ENCODE measurements at regions not wholly inside any gene's neighbourhood (a gene's known extent, or its start where the extent isn't known, plus 50 kb on each side); places are given as distances from the start of the nearest gene placed in this dataset.
"Not testable (repeated sequence)": the region's sequence is repeated elsewhere in the genome, so short reads cannot be mapped to it uniquely, and the experiment has no call there.

DNA sequence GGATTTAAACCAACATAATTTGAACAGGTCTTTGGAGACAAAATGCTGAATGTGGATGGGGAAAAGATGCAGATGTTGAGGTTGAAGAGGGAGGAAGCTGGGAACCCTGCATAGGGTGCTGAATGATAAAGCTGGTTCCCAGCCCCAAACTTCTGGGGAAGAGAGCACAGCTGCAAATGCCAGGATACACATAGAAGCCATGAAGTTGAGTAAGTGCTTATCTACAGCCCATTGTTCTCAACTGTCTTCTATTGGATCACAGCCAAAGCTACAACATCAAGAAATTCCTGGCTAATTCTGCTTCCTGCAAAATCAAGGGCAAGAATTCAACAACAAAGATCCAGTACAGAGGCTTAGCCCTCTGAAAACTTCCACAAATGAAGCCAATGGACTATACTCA is 779.8 kb downstream of the PRIM2 start:
- ATAC-seq, result not testable (repeated sequence)

DNA sequence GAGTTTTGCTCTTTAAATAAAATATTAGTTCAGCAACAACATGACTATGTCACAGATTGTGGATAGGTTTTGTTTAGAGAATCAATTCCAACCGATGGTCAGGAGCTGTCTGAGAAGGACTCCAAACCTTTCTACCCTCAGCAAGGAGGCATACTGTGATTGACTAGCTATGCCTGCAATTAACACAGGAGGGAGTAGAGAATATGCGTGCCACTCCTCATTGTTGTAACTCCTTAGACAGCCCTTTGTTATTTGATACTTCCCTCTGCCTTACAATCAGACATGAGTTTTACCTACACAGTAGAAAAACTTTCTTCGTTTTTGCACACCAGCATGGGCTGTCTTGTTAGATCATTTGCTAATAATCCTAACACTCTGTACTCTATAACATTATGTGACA is 796.5 kb downstream of the PRIM2 start:
- ATAC-seq, result no peak

DNA sequence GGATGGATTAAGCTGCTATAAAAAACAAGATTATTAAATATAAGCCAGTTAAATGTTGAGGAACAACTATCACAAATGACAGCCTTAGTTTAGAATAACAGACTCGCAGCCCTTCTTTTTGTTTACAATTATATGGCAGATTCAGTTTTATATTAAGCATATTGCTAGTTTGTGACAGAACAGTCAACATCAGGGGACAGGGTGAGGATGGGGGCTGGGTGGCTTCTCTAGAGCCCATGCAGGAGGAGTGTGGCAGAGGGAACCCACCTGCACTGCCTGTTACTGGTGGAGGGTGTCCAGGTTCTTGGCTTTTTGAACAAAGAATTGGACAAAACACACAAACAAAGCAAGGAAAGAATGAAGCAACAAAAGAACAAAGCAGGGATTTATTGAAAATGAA is 799.7 kb downstream of the PRIM2 start:
- not testable (repeated sequence) for ATAC-seq

DNA sequence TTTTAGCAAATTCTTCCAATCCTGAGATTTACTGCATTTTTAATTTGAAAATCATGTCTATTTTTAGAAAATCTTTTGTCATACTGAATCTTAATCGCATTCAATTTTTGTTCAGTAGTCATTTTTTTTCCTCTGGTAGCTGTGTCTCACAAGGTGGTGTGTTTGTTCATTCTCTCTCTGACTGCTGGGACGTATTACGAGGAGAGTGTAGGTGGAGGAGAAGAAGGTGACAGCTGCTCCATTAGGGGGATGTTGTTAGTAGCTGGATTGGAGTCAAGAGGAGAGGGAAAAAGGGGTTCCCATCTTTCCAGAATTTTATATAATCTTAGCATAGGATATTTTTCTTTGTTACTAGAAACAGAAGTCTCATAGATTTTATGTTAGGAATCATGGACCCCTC is 804.2 kb downstream of the PRIM2 start:
- not testable (repeated sequence) for ATAC-seq

DNA sequence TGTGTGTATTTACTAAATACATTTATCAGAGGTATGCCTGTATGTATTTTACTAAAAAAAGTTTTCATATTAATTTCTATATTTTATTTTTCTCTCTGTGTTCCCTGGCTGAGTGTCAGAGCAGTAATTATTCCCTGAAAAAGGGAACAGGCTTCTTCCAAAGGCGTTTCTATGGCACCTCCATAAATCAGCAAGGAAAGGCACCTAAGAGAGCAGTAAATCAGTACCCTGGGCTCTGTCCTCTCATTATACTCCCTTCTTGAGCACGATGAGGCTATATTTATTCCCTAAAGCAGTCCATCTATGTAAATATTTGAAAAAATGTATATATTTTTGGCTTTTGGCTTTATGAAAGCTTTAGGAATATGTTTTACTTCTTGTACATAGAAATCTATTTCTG is 806.3 kb downstream of the PRIM2 start:
- not testable (repeated sequence) for ATAC-seq

DNA sequence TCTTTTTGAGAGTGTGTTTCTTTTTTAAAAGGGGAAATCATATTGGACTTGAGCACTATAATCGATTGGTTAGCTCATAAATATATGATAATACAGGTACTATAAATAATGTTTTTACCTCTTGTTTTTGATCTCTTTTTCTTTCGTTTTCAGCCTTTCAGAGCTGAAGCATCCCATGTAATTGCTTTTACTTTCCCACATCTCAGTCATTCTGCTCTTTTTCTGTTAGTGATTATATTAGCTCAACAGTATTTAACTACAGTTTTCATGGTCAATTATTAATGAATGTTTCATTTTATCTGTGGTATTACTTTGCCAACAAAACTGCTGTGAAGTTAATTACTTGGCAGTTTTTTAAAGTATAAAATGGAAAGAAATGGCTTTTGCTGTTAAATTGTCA is 811.1 kb downstream of the PRIM2 start:
- ATAC-seq, result not testable (repeated sequence)

DNA sequence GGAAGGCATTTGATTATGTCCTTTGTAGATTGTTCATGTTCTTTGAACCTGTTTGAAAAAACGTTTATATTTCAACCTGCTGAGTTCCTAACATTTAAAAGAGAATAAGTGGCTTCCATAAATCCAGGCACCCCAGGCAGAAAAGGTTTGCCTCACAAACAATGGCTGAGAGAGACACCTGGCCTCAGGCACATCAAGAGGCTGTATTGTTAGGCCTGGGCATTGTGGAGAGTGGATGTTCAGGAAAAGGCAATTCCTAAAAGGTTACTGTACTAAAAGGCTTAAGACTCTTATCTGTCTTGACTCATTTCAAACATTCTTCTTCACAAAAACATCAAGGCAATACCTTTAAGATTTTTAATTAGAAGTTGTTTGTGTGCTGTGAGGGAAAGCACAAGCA is 811.7 kb downstream of the PRIM2 start:
- not testable (repeated sequence) for ATAC-seq

DNA sequence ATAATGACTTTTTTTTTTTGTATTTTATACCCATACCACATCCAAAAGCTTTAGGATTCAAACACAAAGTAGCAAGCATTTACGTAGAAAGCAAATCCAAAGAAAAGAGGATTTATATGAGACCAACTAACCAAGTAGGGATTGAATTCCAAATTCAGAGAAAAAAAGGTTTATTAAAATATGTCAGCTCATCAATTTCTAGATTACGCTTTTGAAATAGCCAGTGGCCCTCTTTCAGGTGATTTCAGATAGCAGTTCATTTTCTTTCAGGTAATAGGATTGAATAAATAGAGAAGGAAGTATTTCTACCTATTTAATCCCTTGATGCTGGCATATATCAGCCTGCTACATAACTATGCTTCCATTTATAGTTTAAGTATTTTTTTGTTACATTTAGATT is 822.3 kb downstream of the PRIM2 start:
- not testable (repeated sequence) for ATAC-seq

DNA sequence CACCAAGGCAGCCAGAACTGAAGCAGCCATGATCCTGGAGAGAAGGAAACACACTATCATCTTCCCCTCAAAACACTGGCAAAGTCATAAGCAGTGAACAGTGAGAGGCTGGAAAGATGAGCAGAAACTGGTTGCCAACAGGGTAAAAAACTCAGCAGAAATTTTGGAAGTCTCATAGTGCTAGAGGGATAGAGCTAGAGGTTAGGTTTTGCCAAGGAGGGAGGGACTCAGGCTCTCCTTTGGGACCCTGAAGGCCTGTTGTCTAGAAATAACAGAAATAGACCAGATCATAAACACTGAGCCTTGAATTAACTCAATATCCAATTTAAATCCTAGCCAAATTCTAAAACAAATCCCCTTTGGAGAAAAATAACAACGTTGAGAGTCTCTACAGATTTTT is 853.6 kb downstream of the PRIM2 start:
- ATAC-seq, result not testable (repeated sequence)

DNA sequence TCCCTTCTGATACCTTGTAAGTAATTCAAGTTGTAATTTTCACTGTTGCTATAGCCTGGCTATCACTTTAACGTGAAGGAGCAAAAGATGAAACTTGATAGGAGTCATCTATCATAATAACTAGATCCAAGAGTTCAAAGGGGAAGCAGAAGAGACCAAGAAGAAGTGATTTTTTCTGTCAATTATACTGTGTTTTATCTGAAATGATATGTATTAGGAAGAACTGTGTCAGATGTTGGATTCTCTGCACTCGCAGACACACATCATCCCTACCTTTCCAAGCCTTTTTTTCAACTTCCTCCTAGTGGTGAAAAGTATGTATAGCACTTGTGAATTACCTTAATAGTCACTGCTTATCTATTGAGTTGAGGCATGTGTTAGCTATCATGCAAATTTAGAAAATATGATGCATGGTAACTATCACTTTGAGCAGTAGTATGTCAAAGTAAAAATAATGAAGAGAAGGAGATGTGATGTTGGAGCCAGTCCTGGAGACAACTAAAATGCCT is 864.2 kb downstream of the PRIM2 start:
- ATAC-seq, result peak; percentile 39

DNA sequence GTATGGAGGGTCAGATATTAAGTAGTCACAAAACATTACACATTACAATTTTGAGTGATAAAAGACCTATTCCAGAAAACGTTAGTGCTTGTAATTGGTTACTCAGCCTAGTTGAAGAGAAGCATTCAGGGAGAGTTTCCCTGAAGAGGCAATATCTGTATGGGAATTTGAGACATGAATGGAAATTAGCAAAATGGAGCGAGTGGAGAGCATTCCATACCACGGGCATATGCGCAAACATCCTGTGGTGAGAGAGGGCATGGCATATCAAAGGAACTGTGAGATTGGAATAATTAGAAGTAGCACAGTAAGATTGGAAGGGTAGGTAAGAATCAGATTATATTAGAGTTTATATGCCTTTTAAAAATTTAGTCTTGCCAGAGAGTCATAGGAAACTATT is 867.9 kb downstream of the PRIM2 start:
- ATAC-seq, result not testable (repeated sequence)

DNA sequence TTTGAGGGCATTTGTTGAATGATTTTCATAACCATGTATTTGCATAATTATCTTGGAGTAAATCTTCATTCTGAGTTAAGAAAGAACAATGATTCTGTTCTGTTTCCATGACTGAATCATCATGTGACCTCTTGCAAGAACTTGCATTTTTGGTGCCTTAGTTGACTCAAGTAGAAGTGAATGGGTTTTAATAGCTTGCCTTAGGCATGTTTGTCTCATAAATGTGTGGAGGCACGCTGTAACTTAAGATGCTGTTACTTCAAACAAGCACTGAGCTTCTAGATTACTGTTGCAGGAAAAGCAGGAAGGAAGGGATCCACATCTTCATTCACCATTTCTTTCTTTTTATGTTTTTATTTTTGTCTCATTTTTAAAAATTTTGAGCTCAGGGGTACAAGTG is 875.8 kb downstream of the PRIM2 start:
- ATAC-seq, result peak; percentile 68

DNA sequence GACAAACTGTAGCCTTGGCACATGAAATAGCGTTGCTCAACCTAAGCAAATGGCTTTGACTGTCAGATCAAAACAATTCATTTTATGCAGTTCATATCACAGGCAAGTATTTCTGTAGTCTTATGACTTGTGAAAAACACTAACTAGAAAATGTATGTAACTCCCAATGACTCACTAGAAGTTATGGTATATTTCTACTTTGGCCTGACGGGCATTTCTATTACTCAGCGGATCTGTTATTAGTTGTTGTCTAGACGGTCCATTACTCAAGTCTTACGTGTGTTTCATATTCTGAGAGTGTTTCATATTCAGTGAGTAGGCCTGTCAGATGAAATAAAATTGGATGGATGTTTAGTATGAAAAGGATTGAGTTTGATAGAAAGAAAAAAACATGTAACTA is 880.9 kb downstream of the PRIM2 start:
- ATAC-seq, result peak; percentile 97

DNA sequence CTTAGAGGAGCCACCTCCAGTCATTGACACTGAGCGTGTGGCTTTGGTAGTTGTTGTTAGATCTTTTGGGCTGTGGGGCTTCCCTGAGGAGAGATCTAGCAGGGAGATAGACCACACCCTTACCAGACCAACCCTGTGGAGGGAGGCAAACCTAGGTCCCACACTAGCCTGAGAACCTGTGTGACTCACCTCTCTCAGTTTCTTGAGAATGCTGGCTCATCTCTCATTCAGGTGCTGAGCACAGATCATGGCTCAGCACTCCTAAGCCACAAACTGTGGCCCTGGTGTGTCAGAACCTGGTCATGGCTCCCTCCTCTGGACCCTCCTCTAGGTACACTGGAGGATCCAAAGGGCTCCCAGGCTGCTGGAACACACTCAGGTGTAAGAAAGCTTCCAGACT is 919.7 kb downstream of the PRIM2 start:
- ATAC-seq, result not testable (repeated sequence)

DNA sequence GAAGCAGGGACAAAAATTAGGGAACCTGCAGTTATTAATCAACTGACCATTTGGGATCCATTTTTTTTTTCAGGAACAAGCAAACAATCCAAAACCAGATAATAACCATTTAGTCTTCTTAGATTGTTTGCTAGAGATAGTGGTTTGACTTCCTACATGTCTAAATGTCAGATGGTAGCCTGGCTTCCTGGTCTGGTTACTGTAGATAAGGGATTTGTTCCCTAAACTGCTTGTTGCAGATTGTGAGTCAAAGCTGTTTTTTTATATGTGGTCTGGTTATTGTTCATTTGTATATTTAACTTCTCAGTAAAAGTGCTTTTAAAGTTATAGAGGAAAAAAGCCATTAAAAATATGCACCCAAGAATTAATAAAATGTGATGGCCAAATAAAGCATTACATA is 921.0 kb downstream of the PRIM2 start:
- not testable (repeated sequence) for ATAC-seq

DNA sequence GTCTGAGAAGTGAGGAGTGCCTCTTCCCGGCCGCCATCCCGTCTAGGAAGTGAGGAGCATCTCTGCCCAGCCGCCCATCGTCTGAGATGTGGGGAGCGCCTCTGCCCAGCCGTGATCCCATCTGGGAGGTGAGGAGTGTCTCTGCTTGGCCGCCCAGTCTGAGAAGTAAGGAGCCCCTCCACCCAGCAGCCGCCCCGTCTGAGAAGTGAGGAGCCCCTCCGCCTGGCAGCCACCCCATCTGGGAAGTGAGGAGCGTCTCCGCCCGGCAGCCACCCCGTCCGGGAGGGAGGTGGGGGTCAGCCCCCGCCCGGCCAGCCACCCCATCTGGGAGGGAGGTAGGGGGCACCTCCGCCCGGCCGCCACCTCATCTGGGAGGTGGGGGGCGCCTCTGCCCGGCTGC is 940.2 kb downstream of the PRIM2 start:
- not testable (repeated sequence) for ATAC-seq

DNA sequence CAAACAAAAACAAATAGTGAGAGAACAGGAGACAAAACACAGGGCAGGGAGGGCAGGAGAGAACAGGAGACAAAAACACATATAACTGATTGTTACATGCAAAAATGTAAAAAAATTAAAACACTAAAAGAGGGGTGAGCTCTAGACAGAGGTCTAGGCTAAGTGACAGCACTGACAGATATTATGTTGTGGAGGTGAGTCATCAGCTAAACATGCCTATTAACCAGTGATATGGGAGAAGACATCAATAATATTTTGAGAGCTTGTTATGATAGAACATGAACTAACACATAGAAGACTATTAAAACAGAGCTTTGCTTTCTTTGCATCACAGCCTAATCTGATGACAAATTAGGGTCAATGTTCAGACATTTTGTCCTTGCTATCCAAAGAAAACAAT is 972.7 kb downstream of the PRIM2 start:
- no peak for ATAC-seq

DNA sequence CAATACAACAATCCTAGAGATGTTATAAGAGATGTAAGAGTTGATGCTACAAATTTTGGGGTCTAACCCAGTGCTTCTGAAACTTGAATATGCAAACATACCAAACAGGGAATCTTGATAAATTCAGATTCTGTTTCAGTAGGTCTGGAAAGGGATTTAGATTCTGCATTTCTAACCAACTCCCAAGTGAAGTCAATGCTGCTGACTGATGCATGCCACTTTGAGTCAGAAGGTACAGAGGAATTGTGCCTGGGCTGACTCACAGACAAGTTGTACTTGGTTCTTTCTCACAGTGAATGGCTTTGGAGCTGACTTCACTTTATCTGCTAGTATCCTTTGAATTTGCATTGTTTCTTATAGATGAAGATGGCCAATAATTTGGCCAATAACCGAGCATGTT is 973.9 kb downstream of the PRIM2 start:
- not testable (repeated sequence) for ATAC-seq

DNA sequence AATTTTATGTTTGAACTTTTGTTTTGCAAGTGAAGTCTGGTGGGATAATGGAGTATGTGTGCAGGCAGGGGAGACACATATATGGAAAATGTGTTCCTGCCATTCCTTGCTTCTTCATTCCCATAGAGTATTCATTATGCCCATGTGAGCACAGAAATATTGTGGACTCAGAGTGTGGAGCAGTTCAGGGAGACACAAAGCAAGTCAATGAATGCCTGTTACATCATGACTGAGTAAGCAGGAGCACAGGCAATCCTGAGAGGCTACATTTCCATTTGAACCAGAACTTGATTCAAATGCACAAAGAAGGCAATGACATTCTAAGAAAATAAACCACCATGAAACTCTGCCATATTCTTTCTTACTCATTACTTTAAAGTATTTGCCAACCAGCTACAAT is 990.5 kb downstream of the PRIM2 start:
- not testable (repeated sequence) for ATAC-seq

DNA sequence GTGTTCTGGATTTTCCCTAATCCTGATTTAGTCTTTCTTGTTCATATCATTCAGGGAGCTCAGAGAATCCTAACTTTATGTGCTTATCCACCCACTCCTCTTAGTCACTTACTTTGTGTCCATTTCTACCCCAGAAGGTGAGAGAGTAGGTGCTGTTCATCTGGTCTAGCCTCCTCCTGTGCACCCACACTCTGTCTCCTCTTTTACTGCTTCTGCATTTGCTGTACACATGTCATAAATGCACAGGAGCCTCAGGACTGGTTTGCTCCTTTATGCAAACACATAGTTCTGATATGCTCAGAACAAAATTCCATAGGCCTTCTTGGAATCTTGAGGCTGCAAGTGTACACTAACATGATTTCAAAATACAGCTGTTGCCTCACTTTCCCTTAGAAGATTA is 1014.7 kb downstream of the PRIM2 start:
- not testable (repeated sequence) for ATAC-seq

DNA sequence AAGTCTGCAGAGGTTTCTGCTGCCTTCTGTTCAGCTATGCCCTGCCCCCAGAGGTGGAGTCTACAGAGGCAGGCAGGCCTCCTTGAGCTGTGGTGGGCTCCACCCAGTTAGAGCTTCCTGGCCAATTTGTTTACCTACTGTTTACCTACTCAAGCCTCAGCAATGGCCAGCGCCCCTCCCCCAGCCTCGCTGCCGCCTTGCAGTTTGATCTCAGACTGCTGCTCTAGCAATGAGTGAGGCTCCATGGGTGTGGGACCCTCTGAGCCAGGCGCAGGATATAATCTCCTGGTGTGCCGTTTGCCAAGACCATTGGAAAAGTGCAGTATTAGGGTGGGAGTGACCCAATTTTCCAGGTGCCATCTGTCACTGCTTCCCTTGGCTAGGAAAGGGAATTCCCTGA is 1024.9 kb downstream of the PRIM2 start:
- not testable (repeated sequence) for ATAC-seq

DNA sequence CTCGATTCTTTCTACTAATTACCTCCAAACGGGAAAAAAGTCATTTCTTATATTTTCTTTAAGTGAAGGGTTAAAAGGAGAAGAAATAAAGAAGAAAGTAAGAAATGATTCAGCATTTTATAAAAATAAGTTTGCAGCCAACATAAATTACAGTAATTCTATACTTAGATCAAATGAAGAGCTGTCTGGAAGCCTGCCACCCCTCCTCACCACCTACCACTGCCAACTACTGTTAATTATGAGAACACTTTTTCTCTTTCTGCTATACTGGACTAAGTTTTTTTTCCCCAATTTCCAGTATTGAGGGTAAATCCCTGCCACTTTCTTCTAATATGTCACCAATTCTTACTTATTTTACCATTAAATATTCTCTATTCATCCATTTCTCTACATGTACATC is 1030.1 kb downstream of the PRIM2 start:
- ATAC-seq, result not testable (repeated sequence)

DNA sequence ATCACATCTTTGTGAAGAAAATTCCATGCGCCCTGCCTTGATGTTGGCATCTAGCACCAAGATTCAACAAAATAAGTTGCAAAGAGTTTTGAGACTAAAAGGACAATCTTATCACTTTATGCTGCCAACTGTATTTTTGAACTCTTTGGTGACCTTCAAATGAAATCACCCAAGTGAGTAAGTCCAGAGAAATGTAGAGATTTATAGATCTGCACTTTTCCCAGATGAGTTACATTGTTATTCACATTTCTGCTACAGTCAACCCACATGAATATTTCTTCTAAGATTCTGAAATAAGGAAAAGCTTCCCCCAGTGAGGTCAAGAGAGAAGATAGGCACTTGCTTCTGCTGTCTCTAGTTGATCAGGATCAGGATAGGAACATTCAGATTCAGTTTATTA is 1034.2 kb downstream of the PRIM2 start:
- not testable (repeated sequence) for ATAC-seq

DNA sequence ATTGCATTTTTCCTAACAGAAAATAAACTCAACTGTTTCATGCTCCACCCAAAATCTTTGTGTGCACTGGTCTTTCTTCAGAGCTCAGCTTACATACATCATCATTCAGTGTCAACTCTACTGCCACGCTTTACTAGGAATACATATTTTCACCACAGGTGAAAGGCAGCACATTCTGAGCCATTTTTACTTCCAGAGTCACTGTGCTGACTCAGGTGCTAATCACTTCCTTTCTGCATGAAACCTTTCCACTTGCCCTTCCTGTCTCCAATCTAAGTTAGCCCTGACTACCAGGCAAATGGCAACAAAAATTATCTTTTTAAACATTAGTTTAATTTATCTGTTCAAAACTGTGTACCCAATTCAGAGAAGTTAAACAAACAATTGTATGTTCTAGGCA is 1041.0 kb downstream of the PRIM2 start:
- not testable (repeated sequence) for ATAC-seq

DNA sequence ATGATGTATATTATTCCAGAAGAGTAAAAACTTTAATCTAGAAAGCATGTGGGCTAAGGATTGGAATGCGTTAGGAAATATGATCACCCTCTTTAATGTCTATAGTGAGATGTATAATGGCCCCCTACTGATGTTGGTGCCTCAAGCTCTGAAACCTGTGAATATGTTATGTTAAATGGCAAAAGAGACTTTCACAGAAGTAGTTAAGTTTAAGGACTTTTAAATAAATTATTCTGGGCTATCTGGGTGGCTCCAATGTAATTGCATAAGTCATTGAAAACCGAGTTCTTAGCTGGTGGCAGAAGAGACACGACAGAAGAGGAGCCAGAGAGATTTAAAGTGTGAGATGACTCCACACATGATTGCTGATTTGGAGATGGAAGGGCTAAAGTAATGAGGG is 1048.4 kb downstream of the PRIM2 start:
- ATAC-seq, result not testable (repeated sequence)

Measured in esophagus mucosa (tissue), 1 donor.